ENCODE measurements at regions not wholly inside any gene's neighbourhood (a gene's known extent, or its start where the extent isn't known, plus 50 kb on each side); places are given as distances from the start of the nearest gene placed in this dataset.

DNA sequence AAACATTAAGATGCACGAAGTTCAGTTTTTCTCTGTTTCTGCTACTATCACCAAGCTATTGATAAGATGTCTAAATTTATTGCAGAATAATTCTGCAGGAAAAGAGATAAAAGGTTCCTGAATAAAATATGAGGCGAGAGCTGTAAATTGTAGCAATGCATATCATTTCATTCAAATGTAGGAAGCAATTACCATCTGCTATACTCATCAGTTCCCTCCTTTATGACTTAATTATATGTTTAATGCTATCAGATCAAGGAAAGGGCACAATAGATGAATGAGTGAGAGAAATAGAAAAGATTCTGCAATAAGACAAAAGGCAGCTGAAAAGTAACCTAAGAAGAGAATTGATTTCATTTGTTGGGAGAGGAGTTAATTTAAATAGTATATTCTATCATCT, 108.2 kb upstream of the GALNT5 start:
- no peak overlapping the region for H2AFZ ChIP-seq (ENCODE audit: low read length)
- no peak overlapping the region for H3K4me3 ChIP-seq (ENCODE audit: low read depth, low read length, poor library complexity, severe bottlenecking)
- intact Hi-C loops (cut with micrococcal nuclease; ENCODE audit: unreplicated experiment) = no loop called here
- ChIA-PET CTCF (ENCODE audit: unreplicated experiment) (no interaction called here), POLR2A (no interaction called here)
- no peak overlapping the region for H3K27ac ChIP-seq (ENCODE audit: low read depth, low read length, poor library complexity, severe bottlenecking)
- no peak for DNase-seq (ENCODE audit: low spot score)
- H3K4me1 ChIP-seq (ENCODE audit: insufficient read depth, low read length, poor library complexity, severe bottlenecking) = no peaks in the 10 kb centered on the region
- no peaks in the 10 kb centered on the region for H3K9me2 ChIP-seq (ENCODE audit: insufficient read depth, low read length)
- no peaks in the 10 kb centered on the region for H3K36me3 ChIP-seq (ENCODE audit: insufficient read depth, low read length)
- no peaks in the 10 kb centered on the region for H4K20me1 ChIP-seq (ENCODE audit: insufficient read depth, low read length)
- TF ChIP-seq EZH2phosphoT487 (IDR thresholded peaks at IDR 0.05; ENCODE audit: borderline replicate concordance, low read depth, low read length) = no peak
- TF ChIP-seq, protein P1, sequence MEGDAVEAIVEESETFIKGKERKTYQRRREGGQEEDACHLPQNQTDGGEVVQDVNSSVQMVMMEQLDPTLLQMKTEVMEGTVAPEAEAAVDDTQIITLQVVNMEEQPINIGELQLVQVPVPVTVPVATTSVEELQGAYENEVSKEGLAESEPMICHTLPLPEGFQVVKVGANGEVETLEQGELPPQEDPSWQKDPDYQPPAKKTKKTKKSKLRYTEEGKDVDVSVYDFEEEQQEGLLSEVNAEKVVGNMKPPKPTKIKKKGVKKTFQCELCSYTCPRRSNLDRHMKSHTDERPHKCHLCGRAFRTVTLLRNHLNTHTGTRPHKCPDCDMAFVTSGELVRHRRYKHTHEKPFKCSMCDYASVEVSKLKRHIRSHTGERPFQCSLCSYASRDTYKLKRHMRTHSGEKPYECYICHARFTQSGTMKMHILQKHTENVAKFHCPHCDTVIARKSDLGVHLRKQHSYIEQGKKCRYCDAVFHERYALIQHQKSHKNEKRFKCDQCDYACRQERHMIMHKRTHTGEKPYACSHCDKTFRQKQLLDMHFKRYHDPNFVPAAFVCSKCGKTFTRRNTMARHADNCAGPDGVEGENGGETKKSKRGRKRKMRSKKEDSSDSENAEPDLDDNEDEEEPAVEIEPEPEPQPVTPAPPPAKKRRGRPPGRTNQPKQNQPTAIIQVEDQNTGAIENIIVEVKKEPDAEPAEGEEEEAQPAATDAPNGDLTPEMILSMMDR (conservative IDR thresholded peaks at IDR 0.05; ENCODE audit: low read length) = no peak
- no peaks in the 10 kb centered on the region for H3K9me3 ChIP-seq (ENCODE audit: low read length)
- H3K79me2 ChIP-seq (ENCODE audit: insufficient read depth, low read depth, low read length) = no peaks in the 10 kb centered on the region
- no peak overlapping the region for H3K4me2 ChIP-seq (ENCODE audit: low read length)
- no TSS peak for BruUV-seq (replicated peaks)

DNA sequence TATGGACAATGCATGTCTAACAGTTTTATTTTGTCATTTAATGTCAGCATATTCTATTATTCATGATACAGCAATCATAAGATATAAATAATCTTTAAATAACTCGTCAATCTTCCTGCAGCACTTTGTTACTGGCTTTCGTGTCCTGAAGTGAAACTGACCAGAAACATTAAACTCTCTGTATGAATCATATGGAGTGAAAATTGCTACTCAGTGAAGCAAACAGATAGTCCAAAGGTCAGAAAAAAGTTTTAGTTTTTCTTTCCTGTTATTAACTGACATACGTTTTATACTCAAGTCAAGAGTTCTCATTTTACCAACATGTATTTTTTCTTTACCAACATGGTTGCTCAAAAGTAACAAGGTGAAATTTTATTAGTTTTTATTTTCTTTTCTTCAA, 106.8 kb upstream of the GALNT5 start:
- CTCF ChIA-PET (ENCODE audit: unreplicated experiment) = no interaction called here
- H3K4me1 ChIP-seq (ENCODE audit: insufficient read depth, low read length, poor library complexity, severe bottlenecking) = no peaks in the 10 kb centered on the region
- H3K27ac ChIP-seq (ENCODE audit: low read depth, low read length, poor library complexity, severe bottlenecking) = no peak overlapping the region
- H3K4me2 ChIP-seq (ENCODE audit: low read length) = no peak overlapping the region
- intact Hi-C loops (cut with micrococcal nuclease; ENCODE audit: unreplicated experiment) = loop anchor here (10.0 kb wide), 1 partner anchor 1194 kb away; no protein-coding TSS in a partner anchor
- POLR2A ChIA-PET = no interaction called here
- BruUV-seq (replicated peaks) = no TSS peak
- no peak for TF ChIP-seq EZH2phosphoT487 (IDR thresholded peaks at IDR 0.05; ENCODE audit: borderline replicate concordance, low read depth, low read length)
- no peaks in the 10 kb centered on the region for H4K20me1 ChIP-seq (ENCODE audit: insufficient read depth, low read length)
- DNase-seq (ENCODE audit: low spot score) = no peak
- no peaks in the 10 kb centered on the region for H3K36me3 ChIP-seq (ENCODE audit: insufficient read depth, low read length)
- H3K79me2 ChIP-seq (ENCODE audit: insufficient read depth, low read depth, low read length) = no peaks in the 10 kb centered on the region
- H3K4me3 ChIP-seq (ENCODE audit: low read depth, low read length, poor library complexity, severe bottlenecking) = no peak overlapping the region
- no peak overlapping the region for H2AFZ ChIP-seq (ENCODE audit: low read length)
- no peaks in the 10 kb centered on the region for H3K9me3 ChIP-seq (ENCODE audit: low read length)
- no peaks in the 10 kb centered on the region for H3K9me2 ChIP-seq (ENCODE audit: insufficient read depth, low read length)

DNA sequence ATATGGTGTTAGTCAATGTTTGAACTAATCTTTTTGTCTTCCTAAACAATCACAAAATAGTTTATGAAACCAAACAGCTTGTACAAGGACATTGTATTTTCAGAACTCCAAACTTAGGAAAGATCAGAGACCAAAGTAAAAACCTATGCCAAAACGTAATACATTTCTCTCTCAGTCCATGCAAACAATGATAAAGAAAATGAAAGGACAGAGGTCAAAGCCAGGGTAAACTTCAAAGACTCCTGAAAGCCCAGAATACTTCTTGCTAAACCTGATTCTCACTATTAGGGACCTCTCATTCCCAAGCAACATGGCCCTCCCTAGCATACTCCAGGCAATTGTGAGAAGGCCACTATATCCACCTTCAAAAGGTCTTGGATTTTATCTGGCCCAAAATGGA, 105.1 kb upstream of the GALNT5 start:
- CTCF ChIA-PET (ENCODE audit: unreplicated experiment) = no interaction called here
- no peaks in the 10 kb centered on the region for H3K4me1 ChIP-seq (ENCODE audit: insufficient read depth, low read length, poor library complexity, severe bottlenecking)
- no peak overlapping the region for H2AFZ ChIP-seq (ENCODE audit: low read length)
- BruUV-seq (replicated peaks) = no TSS peak
- POLR2A ChIA-PET = no interaction called here
- H4K20me1 ChIP-seq (ENCODE audit: insufficient read depth, low read length) = no peaks in the 10 kb centered on the region
- no peak overlapping the region for H3K4me2 ChIP-seq (ENCODE audit: low read length)
- no peak overlapping the region for H3K4me3 ChIP-seq (ENCODE audit: low read depth, low read length, poor library complexity, severe bottlenecking)
- intact Hi-C loops (cut with micrococcal nuclease; ENCODE audit: unreplicated experiment) = loop anchor here (10.0 kb wide), 1 partner anchor 1192 kb away; no protein-coding TSS in a partner anchor
- no peaks in the 10 kb centered on the region for H3K36me3 ChIP-seq (ENCODE audit: insufficient read depth, low read length)
- H3K79me2 ChIP-seq (ENCODE audit: insufficient read depth, low read depth, low read length) = no peaks in the 10 kb centered on the region
- TF ChIP-seq, protein P1 (conservative IDR thresholded peaks at IDR 0.05; ENCODE audit: low read length) = no peak
- TF ChIP-seq EZH2phosphoT487 (IDR thresholded peaks at IDR 0.05; ENCODE audit: borderline replicate concordance, low read depth, low read length) = no peak
- no peak for DNase-seq (ENCODE audit: low spot score)
- H3K27ac ChIP-seq (ENCODE audit: low read depth, low read length, poor library complexity, severe bottlenecking) = no peak overlapping the region
- H3K9me3 ChIP-seq (ENCODE audit: low read length) = no peaks in the 10 kb centered on the region
- H3K9me2 ChIP-seq (ENCODE audit: insufficient read depth, low read length) = no peaks in the 10 kb centered on the region

Data from OCI-LY7 (cell line).